Naive B cell (primary cell): ENCODE measurements at regions not wholly inside any gene's neighbourhood (a gene's known extent, or its start where the extent isn't known, plus 50 kb on each side); places are given as distances from the start of the nearest gene placed in this dataset.
"Not testable (repeated sequence)": the region's sequence is repeated elsewhere in the genome, so short reads cannot be mapped to it uniquely, and the experiment has no call there.

Experiments used
- ATAC-seq, 2 donors: fragments of 150-1000 bp; cut with Tn5 transposase; 2 replicates each; pipeline ENCODE4 v1.10.0; 2021; ENCODE audit warnings: low read depth in 2 of 2, mild to moderate bottlenecking in 2 of 2, moderate library complexity in 2 of 2
- DNase-seq: peaks from one replicate; pipeline ENCODE4 v3.0.0; 2022
- H3K27ac Mint-ChIP-seq, 6 donors: one replicate each; pipeline ENCODE4 v1.8.0; 2020 to 2022; ENCODE audit warnings: mild to moderate bottlenecking in 6 of 6, mixed read lengths in 6 of 6, moderate library complexity in 5 of 6, inconsistent platforms in 2 of 6
- H3K27me3 Mint-ChIP-seq, 3 donors: one replicate each; pipeline ENCODE4 v1.8.0; 2021 to 2022; ENCODE audit warnings: mixed read lengths in 3 of 3, mild to moderate bottlenecking in 1 of 3
- H3K36me3 Mint-ChIP-seq, 2 donors: one replicate each; pipeline ENCODE4 v1.8.0; 2020 to 2022; ENCODE audit warnings: mixed read lengths in 2 of 2, inconsistent platforms in 1 of 2, mild to moderate bottlenecking in 1 of 2
- H3K4me1 Mint-ChIP-seq, 3 donors: one replicate each; pipeline ENCODE4 v1.8.0; 2020 to 2022; ENCODE audit warnings: mixed read lengths in 3 of 3, inconsistent platforms in 1 of 3, mild to moderate bottlenecking in 1 of 3, moderate library complexity in 1 of 3
- H3K4me3 Mint-ChIP-seq, 8 donors: one replicate each; pipeline ENCODE4 v1.8.0; 2020 to 2022; ENCODE audit warnings: mild to moderate bottlenecking in 8 of 8, mixed read lengths in 8 of 8, moderate library complexity in 8 of 8, inconsistent platforms in 2 of 8
- H3K9me3 Mint-ChIP-seq, 7 donors: one replicate each; pipeline ENCODE4 v1.8.0; 2020 to 2022; ENCODE audit warnings: mixed read lengths in 7 of 7, mild to moderate bottlenecking in 5 of 7, inconsistent platforms in 2 of 7, moderate library complexity in 1 of 7

DNA sequence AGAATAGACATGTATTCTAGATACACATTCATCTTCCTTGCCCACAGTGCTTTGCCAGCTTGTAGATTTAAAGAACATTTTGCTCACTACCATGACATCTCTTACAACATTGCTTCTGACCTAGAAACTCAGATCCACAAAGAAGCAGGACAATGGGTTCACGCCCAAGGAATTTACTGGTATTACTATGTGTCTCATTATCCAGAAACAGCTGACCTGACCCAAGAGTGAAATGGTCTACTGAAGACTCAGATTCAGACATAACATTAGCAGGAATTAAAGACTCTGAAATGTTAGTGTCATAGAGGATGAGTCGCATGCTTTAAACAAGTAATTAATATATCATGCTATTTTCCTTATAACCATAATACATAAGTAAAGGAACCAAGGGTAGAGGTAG is 731.4 kb downstream of the GALC start:
- Mint-ChIP-seq H3K9me3 (peaks cover 0 to 15% (median 5%) of the 10 kb centered on the region in 7 donors), H3K36me3 (no peaks in the 10 kb centered on the region), H3K27ac (no peak overlapping the region), H3K27me3 (no peaks in the 10 kb centered on the region), H3K4me1 (no peaks in the 10 kb centered on the region), H3K4me3 (no peak overlapping the region)
- no peak for ATAC-seq
- DNase-seq, result no peak

DNA sequence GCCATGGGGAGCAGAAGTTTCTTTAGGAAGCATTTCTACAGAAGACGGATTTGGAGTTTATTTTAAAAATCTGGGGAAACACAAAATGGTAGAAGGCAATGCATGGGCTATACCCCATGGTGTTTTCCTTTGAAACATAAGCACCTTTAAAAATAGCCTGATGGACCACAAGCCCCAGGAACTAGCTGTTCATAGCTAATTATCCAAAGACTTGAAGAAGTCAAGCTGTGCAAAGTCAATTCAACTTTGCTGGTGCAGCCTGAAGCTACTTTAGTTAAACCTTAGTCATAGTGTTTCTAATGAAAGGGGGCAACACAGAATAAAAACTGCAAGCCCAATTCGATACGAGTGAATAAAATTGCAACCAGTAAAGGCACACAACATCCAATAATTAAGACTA is 732.5 kb downstream of the GALC start:
- Mint-ChIP-seq H3K27me3 (no peaks in the 10 kb centered on the region), H3K4me3 (no peak overlapping the region), H3K4me1 (no peaks in the 10 kb centered on the region), H3K36me3 (no peaks in the 10 kb centered on the region), H3K9me3 (peaks cover 0 to 13% (median 5%) of the 10 kb centered on the region in 7 donors), H3K27ac (no peak overlapping the region)
- no peak for DNase-seq
- no peak for ATAC-seq

DNA sequence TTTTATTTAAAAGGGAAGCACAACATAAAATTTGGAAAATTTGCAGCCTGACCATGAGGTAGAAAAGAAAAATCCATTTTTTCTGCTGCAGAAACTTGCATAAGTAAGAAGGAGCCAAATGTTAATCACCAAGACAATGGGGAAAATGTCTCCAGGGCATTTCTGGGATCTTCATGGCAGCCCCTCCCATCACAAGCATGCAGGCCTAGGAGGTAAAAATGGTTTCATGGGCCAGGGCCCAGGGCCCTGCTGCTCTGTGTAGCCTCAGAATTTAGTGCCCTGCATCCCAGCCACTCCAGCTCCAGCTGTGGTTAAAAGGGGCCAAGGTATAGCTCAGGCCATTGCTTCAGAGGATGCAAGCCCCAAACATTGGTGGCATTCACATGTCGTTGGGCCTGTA is 735.6 kb downstream of the GALC start:
- H3K9me3 Mint-ChIP-seq, result peaks cover 0 to 11% (median 7%) of the 10 kb centered on the region in 7 donors
- DNase-seq (no peak), ATAC-seq (no peak)
- no peak overlapping the region for H3K4me3 Mint-ChIP-seq
- no peaks in the 10 kb centered on the region for H3K27me3 Mint-ChIP-seq
- no peak overlapping the region for H3K27ac Mint-ChIP-seq
- no peaks in the 10 kb centered on the region for H3K36me3 Mint-ChIP-seq
- no peaks in the 10 kb centered on the region for H3K4me1 Mint-ChIP-seq

DNA sequence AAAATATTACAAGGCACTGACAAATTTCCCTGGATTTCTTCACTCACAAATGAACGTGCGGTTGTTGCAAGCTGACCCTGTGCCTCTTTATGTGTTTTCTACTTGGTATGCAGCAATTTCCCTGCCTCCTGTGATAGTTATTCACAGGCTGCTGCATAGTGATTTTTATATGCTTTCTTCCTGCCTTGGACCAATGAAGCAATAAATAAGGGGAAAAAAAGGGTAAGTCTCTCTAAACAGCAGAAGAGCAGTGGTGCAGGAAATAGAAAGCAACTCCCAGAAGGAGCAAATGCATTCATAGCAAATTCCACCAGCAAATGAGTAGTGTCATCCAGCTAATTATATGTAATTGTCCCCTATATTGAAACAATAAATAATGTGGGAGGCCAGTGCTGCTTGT is 737.9 kb downstream of the GALC start:
- peaks cover 2 to 11% (median 5%) of the 10 kb centered on the region in 7 donors for H3K9me3 Mint-ChIP-seq
- H3K27ac Mint-ChIP-seq, result no peak overlapping the region
- ATAC-seq (no peak), DNase-seq (no peak)
- no peaks in the 10 kb centered on the region for H3K36me3 Mint-ChIP-seq
- no peaks in the 10 kb centered on the region for H3K4me1 Mint-ChIP-seq
- no peaks in the 10 kb centered on the region for H3K27me3 Mint-ChIP-seq
- no peak overlapping the region for H3K4me3 Mint-ChIP-seq

GRCh38 chr14:87254331-87254874 is 738.6 kb downstream of the GALC start:
- ATAC-seq, result no peak
- peaks cover 2 to 11% (median 5%) of the 10 kb centered on the region in 7 donors for H3K9me3 Mint-ChIP-seq
- no peaks in the 10 kb centered on the region for H3K27me3 Mint-ChIP-seq
- DNase-seq, result no peak
- H3K27ac Mint-ChIP-seq, result no peak overlapping the region
- H3K4me1 Mint-ChIP-seq, result no peaks in the 10 kb centered on the region
- no peak overlapping the region for H3K4me3 Mint-ChIP-seq
- no peaks in the 10 kb centered on the region for H3K36me3 Mint-ChIP-seq

DNA sequence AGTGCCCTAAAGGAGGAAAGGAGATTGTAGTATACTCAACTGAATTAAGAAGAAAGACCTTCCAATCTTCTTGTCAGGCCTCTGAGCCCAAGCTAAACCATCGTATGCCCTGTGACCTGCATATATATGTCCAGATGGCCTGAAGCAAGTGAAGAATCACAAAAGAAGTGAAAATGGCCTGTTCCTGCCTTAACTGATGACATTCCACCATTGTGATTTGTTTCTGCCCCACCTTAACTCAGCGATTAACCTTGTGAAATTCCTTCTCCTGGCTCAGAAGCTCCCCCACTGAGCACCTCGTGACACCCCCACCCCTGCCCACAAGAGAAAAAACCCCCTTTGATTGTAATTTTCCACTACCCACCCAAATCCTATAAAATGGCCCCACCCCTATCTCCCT is 739.2 kb downstream of the GALC start:
- peaks cover 0 to 11% (median 4%) of the 10 kb centered on the region in 7 donors for H3K9me3 Mint-ChIP-seq
- ATAC-seq, H3K36me3 Mint-ChIP-seq, H3K27ac Mint-ChIP-seq, H3K27me3 Mint-ChIP-seq, DNase-seq, H3K4me3 Mint-ChIP-seq, H3K4me1 Mint-ChIP-seq: not testable (repeated sequence)

DNA sequence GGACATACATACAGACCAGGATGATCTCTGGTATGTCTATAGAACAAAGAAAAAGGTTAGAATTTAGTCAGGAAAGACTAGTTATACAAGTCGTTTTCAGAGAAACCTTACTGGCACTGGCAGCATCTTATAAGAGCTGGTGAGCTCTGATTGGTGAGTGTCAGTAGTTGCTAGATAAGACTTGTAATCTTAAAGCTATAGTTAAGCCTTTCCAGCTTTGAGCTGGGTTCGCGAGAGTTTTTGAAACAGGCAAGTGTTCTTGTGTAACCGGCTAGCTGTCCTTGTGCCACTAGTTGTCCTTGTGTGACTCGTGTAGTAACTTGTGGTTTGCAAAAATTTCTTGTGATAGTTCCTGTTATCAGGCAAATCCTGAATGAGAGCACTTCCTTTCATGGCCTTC is 740.9 kb downstream of the GALC start:
- no peak overlapping the region for H3K27ac Mint-ChIP-seq
- DNase-seq, result no peak
- H3K4me1 Mint-ChIP-seq, result no peaks in the 10 kb centered on the region
- H3K27me3 Mint-ChIP-seq, result no peaks in the 10 kb centered on the region
- ATAC-seq, result no peak
- no peak overlapping the region for H3K4me3 Mint-ChIP-seq
- H3K36me3 Mint-ChIP-seq, result no peaks in the 10 kb centered on the region
- H3K9me3 Mint-ChIP-seq, result peaks cover 2 to 11% (median 4%) of the 10 kb centered on the region in 7 donors

GRCh38 chr14:87251011-87251410 is 742.0 kb downstream of the GALC start:
- DNase-seq (no peak), ATAC-seq (no peak)
- H3K4me1 Mint-ChIP-seq, result no peaks in the 10 kb centered on the region
- H3K27me3 Mint-ChIP-seq, result no peaks in the 10 kb centered on the region
- H3K36me3 Mint-ChIP-seq, result no peaks in the 10 kb centered on the region
- H3K4me3 Mint-ChIP-seq, result no peak overlapping the region
- H3K27ac Mint-ChIP-seq, result no peak overlapping the region
- H3K9me3 Mint-ChIP-seq, result peaks cover 0 to 12% (median 4%) of the 10 kb centered on the region in 7 donors

- peaks cover 0 to 5% of the 10 kb centered on the region in 2 donors for H3K36me3 Mint-ChIP-seq
- H3K27me3 Mint-ChIP-seq, result no peaks in the 10 kb centered on the region
- no peak overlapping the region for H3K27ac Mint-ChIP-seq
- peaks cover 6 to 30% (median 12%) of the 10 kb centered on the region in 7 donors for H3K9me3 Mint-ChIP-seq
- H3K4me3 Mint-ChIP-seq, result no peak overlapping the region
- DNase-seq (no peak), ATAC-seq (no peak)
- H3K4me1 Mint-ChIP-seq, result no peaks in the 10 kb centered on the region
These were observed 751.8 kb downstream of the GALC start for GRCh38 chr14:87241018-87241768.

DNA sequence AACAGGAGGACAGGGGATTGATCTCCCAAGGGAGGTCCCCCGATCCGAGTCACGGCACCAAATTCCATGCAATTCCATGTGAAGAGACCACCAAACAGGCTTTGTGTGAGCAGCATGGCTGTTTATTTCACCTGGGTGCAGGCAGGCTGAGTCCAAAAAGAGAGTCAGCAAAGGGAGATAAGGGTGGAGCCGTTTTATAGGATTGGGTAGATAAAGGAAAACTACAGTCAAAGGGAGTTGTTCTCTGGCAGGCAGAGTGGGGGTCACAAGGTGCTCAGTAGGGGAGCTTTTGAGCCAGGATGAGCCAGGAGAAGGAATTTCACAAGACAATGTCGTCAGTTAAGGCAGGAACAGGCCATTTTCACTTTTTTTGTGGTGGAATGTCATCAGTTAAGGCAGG is 752.7 kb downstream of the GALC start:
- DNase-seq, ATAC-seq, H3K27me3 Mint-ChIP-seq, H3K36me3 Mint-ChIP-seq, H3K27ac Mint-ChIP-seq, H3K4me1 Mint-ChIP-seq, H3K4me3 Mint-ChIP-seq: not testable (repeated sequence)
- peaks cover 6 to 31% (median 11%) of the 10 kb centered on the region in 7 donors for H3K9me3 Mint-ChIP-seq

DNA sequence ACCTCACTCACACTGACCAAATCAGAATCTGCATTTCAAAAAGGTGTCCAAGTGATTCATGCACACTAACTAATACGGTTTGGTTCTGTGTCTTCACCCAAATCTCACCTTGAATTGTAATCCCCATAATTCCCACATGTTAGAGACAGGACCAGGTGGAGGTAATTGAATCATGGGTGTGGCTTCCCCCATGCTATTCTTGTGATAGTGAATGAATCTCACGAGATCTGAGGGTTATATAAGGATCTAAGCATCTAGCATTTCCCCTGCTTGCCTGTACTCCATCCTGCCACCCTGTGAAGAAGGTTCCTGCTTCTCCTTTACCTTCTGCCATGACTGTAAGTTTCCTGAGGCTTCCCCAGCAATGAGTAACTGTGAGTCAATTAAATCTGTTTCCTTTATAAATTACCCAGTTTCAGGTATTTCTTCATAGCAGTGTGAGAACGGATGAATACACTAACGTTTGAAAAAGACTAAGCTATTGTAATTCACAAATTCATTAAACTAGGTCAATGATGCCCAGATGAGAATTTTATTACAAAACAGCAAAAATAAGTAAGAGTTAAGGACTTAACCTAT is 759.1 kb downstream of the GALC start:
- no peaks in the 10 kb centered on the region for H3K27me3 Mint-ChIP-seq
- no peak overlapping the region for H3K27ac Mint-ChIP-seq
- peaks cover 0 to 3% of the 10 kb centered on the region in 2 donors for H3K36me3 Mint-ChIP-seq
- no peak for DNase-seq
- H3K9me3 Mint-ChIP-seq, result peaks cover 4 to 31% (median 21%) of the 10 kb centered on the region in 7 donors
- H3K4me1 Mint-ChIP-seq, result no peaks in the 10 kb centered on the region
- no peak overlapping the region for H3K4me3 Mint-ChIP-seq
- no peak for ATAC-seq

- no peak for ATAC-seq
- Mint-ChIP-seq H3K9me3 (peaks cover 4 to 26% (median 18%) of the 10 kb centered on the region in 7 donors), H3K36me3 (no peaks in the 10 kb centered on the region), H3K27ac (no peak overlapping the region), H3K27me3 (no peaks in the 10 kb centered on the region), H3K4me3 (no peak overlapping the region), H3K4me1 (no peaks in the 10 kb centered on the region)
- no peak for DNase-seq
These were observed 759.7 kb downstream of the GALC start for GRCh38 chr14:87233266-87233665.

DNA sequence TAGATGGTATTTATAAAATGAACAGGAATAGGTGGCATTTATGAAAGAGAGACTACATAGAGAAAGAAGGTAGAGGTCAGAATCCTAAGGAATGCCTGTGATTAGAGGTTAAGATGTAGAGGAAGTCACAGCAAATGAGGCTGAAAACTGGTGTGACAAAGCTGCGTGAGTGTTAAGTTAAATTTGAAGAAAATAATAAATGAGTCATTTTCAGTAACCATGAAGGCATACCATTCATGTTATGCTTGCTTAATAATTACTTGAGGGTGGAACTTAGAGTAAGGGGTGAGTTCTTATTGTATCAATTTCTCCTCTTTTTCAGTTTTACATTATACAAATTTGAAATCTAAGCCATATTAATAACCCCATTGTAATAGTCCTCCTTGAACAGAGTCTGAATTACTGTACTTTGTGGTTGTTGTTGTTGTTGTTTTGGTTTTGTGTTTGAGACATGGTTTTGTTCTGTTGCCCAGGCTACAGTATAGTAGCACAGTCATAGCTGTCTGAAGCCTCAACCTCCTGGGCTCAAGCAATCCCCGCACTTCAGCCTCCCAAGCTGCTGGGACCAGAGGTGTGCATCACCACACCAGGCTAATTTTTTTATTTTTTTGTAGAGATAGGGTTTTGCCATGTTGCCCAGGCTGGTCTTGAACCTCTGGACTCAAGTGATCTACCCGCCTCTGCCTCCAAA is 761.5 kb downstream of the GALC start:
- DNase-seq, result no peak
- H3K9me3 Mint-ChIP-seq, result peaks cover 4 to 18% (median 13%) of the 10 kb centered on the region in 7 donors
- H3K27ac Mint-ChIP-seq, result no peak overlapping the region
- no peaks in the 10 kb centered on the region for H3K4me1 Mint-ChIP-seq
- no peak overlapping the region for H3K4me3 Mint-ChIP-seq
- H3K36me3 Mint-ChIP-seq, result no peaks in the 10 kb centered on the region
- H3K27me3 Mint-ChIP-seq, result no peaks in the 10 kb centered on the region
- ATAC-seq, result no peak

DNA sequence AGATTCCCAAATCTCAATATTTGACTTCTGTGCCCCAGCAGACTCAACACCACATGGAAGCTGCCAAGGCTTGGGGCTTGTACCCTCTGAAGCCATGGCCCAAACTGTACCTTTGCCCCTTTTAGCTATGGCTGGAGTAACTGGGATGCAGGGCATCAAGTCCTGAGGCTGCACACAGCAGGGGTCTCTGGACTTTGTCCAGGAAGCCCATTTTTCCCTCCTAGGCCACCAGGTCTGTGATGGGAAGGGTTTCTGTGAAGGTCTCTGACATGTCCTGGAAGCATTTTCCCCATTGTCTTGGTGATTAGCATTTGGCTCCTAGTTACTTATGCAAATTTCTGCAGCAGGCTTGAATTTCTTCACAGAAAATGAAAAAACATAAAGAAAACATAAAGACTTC is 762.3 kb downstream of the GALC start:
- H3K9me3 Mint-ChIP-seq, result peaks cover 4 to 15% (median 11%) of the 10 kb centered on the region in 7 donors
- no peak for ATAC-seq
- H3K27ac Mint-ChIP-seq, result no peak overlapping the region
- no peak for DNase-seq
- no peak overlapping the region for H3K4me3 Mint-ChIP-seq
- H3K36me3 Mint-ChIP-seq, result no peaks in the 10 kb centered on the region
- H3K4me1 Mint-ChIP-seq, result no peaks in the 10 kb centered on the region
- no peaks in the 10 kb centered on the region for H3K27me3 Mint-ChIP-seq
